ENCODE measurements at regions not wholly inside any gene's neighbourhood (a gene's known extent, or its start where the extent isn't known, plus 50 kb on each side); places are given as distances from the start of the nearest gene placed in this dataset.

DNA sequence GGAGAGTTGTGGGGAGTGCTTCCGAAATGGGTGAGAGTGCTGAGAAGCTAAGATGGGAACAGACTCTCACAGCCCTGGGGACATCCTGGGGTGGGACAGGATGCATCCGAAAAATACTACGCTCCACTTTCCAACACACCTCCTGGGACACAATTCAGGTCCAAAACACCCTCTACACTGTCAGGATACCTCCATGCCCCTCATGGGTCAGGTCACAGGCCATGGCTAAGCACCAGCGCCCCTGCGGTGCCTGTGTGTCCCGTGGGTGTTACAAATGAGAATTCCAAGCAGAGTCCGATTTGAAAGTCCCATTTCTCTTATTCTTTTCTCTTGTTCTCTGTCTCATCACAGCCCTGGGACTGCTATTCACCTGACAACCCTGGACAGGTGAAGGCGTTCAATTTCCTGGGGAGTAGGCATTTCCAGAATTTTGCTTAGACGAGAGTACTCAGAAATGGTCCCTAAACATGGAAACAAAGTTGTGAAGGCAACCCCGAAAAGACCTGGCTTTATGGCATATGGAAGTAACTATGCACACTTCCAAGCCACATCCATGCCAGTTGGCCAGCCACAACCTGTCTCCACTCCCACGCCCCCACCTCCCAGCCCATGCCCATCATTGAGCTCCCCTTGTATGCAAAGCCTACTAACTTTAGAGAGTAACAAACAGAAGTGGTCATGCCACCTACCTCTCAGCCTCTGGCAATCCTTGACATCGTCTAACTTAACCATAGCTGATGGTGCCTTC, 87.9 kb upstream of the ZNF507 start:
- DNase-seq (ENCODE audit: low read depth in 4 of 4, low spot score in 1 of 4) = no peak

DNA sequence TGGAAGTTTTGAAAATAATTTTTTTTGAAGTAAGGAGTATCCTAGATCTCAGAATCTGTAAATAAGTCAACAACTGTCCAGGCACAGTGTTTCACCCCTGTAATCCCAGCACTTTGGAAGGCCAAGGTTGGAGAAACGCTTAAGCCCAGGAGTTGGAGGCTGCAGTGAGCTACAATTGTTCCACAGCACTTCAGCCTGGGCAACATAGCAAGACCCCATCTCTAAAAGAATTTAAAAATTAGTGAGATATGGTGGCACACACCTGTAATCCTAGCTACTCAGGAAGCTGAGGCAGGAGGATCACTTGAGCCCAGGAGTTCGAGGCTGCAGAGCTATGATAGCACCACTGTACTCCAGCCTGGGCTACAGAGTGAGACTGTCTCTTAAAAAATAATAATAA, 87.2 kb upstream of the ZNF507 start:
- no peak for DNase-seq (ENCODE audit: low read depth in 4 of 4, low spot score in 1 of 4)

DNA sequence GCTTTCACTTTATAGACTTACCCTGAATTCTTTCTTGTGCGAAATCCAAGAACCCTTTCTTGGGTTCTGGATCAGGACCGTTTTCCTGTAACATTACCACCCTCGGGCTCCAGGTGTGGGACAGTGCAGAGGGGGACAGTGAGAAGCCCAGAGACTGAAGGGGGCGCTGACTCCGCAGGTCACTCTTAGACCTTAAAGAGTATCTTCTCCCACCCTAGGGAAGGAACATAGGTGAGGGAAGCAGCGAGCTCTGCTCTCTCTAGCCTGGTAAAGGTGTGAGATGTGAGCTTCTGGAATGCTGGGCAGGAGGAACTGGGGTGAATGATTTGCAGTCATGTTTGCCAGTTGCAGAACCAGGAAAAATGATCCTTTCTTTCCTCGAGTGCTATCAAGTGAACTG, 80.8 kb upstream of the ZNF507 start:
- DNase-seq (ENCODE audit: low read depth in 4 of 4, low spot score in 1 of 4) = no peak

DNA sequence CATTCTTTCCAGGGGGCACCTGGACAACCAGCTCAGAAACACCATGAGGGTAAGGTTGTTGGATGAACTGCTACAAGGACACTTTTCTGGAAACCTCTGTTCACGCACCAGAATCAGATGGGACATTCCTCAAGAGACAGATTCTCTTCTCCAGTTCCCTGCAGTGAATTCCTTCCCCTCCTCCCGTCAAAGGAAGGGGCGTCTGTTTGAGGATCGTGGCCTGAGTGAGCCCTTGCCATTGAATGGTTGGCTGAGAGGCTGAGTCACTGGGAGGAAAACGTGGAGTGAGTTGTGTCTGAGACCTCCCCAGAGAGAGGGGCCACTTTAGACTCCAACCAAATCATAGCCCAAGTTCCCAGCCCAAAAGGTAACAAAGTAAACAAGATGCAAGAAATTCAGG, 79.4 kb upstream of the ZNF507 start:
- no peak for DNase-seq (ENCODE audit: low read depth in 4 of 4, low spot score in 1 of 4)

DNA sequence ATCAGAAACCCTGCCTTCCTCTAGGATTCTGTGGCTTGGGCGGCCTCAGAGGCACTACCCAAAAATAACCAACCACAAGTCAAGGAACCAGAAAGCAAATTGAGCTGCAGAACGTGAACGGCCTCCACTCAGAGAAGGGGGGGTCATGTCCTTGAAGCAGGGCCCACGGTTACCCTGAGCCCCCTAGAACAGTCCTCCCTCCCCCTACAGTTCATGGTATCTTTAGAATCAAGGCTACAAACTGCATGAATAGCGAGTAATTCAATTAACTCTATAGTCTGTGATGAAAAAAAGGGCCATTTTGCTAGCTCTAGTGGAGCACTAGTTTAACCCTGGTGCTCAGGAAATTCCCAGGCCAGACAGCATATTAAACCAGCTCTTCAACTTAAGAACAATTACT, 79.0 kb upstream of the ZNF507 start:
- no peak for DNase-seq (ENCODE audit: low read depth in 4 of 4, low spot score in 1 of 4)

DNA sequence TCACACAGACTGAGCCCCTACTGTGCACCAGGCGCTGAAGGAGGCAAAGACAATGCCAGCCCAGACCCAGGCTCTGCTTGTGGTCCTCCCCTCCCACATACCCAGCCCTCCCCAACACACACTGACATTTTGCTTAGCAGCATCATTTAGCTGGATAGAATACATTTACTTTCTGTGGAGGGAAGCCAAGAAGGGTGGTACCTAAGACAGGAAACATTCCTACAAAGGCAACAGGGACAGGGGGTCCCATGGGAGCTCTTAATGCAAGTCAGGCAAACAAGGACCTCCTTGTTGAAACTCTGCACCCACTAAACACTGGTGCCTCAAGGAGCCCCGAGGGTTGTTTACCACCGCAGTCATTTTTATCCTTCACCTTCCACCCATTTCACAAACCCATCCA, 77.0 kb upstream of the ZNF507 start:
- DNase-seq (ENCODE audit: low read depth in 4 of 4, low spot score in 1 of 4) = no peak

DNA sequence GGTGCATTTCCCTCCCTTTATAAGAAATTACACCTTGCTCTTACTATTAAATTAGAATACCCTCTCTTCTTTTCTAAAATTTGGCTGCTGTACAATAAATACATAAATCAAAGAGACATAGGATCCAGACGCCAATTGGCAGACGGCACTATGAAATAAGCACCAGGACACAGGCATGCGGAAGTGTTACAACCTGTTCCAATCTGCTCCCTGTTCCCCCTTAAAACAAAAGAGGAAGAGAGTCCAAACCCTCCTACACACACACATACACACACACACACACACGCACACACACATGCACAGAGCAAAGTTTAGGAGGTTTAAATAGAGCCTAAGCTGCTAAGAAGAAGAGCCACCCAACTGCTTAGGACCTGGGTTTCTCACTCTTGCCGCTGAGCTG, 75.6 kb upstream of the ZNF507 start:
- DNase-seq (ENCODE audit: low read depth in 4 of 4, low spot score in 1 of 4) = no peak

DNA sequence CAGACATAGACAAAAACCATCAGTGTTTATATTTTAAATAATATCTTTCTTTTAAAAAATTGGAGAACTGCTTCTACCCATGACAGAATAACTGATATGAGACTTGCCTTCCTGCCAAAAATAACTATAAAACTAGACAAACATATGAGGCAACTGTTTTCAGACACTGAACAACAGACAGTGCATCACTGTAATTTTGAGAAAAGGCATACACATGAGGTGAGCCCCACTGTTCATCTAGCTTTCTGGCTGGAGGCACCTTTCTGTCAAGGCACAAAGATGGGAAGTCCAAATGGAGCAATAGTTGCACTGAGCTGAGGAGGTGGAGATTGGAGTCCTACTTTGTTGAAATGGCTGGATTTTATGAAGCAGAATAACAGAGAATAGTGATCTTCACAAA, 71.9 kb upstream of the ZNF507 start:
- DNase-seq (ENCODE audit: low read depth in 4 of 4, low spot score in 1 of 4) = no peak

DNA sequence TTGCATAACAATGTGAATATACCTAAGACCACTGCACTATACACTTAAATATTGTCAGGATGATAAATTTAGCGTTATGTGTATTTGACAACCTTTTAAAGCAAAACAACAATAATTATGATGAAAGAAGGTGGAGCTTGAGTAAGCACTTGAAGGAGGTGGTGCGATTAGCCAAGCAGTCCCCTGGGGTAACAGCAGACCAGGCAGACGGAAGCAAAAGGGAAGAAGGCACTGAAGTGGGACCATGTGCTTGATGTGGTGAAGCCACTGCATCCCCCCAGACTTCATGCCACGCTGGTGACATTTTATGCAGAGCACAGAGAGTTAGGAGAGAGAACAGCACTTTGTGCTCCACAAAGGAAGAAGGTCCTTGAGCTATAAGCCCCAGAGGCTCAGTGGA, 58.3 kb upstream of the ZNF507 start:
- no peak for DNase-seq (ENCODE audit: low read depth in 4 of 4, low spot score in 1 of 4)

DNA sequence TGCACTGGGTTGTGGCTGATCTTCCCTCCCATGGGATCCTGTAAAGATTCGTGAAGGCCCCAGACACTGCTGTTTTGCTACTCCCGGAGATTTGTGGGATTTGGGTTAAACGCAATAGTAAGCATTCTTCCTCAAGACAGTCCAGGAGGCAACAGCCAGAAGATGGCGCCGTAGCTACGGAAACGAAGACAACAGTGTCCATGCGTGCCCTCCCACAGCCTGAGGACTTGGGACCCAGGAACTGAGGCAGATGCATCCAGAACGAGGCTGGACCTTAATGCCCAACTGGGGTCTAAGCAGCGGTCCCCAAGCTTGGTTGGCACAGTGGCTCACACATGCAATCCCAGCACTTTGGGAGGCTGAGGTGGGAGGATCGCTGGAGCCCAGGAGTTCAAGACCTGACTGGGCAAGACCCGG, 57.6 kb upstream of the ZNF507 start:
- no peak for DNase-seq (ENCODE audit: low read depth in 4 of 4, low spot score in 1 of 4)

DNA sequence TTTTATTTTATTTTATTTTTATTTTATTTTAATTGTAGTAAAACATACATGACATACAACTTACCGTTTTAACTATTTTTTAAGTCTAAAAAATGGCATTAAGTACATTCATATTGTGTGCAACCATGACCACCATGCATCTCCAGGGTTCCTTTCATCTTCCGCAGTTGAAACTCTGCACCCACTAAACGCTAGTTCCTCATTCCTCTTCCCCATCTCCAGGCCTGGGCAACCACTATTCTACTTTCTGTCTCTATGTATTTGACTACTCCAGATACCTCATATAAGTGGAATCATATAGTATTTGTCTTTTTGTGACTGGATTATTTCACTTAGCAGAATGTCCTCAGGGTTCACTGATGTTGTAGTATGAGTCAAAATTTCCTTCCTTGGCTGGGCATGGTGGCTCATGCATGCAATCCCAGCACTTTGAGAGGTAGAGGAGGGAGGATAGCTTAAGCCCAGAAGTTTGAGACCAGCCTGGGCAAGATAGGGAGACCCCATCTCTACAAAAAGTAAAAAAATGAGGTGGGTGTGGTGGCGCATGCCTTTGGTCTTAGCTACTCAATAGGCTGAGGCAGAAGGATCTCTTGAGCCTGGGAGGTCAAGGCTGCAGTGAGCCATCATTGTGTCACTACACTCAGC, 55.7 kb upstream of the ZNF507 start:
- DNase-seq (ENCODE audit: low read depth in 4 of 4, low spot score in 1 of 4) = no peak

DNA sequence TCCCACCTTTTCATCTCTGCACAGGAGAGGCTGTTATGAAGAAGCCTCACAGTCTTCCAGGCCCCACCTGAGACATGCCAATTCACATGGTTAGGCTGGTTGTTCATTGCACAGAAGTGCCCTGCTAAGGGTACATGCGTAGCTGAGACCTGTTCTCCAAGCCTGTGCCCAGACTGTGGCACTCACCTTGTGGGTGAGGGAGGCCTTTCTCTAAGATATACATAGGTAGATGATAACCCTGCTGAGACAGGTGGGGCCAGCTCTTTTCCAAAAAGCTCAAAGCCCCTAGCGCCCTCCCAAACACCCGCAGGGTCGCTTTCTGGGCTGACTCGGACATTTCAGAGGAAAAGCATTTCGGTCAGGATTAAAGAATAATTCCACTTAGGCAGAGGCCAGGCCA, 53.5 kb upstream of the ZNF507 start:
- no peak for DNase-seq (ENCODE audit: low read depth in 4 of 4, low spot score in 1 of 4)

DNA sequence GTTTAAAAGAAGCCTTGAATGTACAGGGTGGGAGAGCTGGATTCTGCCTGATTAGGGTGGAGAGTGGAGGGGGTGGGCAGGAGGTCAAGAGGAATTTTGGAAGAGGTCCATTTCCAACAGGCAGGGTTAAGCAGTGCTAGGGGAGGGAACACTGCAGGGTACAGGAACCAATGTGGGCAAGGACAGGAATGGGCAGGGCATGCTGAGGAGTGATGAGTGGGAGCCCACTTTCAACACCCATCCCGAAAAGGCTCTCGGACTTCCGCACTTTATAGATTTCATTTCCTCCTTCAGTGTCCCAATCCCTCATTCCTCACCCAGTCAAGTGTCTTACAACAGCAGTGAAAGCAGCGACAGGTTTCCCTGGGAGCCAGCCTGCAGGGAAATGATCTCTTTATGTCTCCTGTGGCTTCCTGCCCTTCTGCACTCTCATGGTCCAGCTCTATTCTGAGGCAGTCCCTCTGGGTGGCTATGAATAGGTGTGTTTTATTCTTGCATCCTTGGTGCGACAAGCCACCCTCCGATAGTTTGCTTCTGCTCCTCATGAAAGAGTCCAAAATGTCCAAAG, 50.5 kb upstream of the ZNF507 start:
- no peak for DNase-seq (ENCODE audit: low read depth in 4 of 4, low spot score in 1 of 4)

Data from stimulated activated CD4-positive, alpha-beta T cell treated with anti-CD3 and anti-CD28 coated beads, Interleukin-1b, Interleukin-23, amount 100 ng/mL, for 24 hours (primary cell).